ENCODE measurements at regions not wholly inside any gene's neighbourhood (a gene's known extent, or its start where the extent isn't known, plus 50 kb on each side); places are given as distances from the start of the nearest gene placed in this dataset.

- intact Hi-C loops (cut with micrococcal nuclease), result no loop called here
Observed at GRCh38 chr12:63250486-63250885, 99.5 kb upstream of the AVPR1A start.

- intact Hi-C loops (cut with micrococcal nuclease), result no loop called here
Observed at GRCh38 chr12:63238892-63239291, 87.9 kb upstream of the AVPR1A start.

GRCh38 chr12:63232896-63233295, 81.9 kb upstream of the AVPR1A start:
- intact Hi-C loops (cut with micrococcal nuclease), result no loop called here

GRCh38 chr12:63228853-63229252, 77.9 kb upstream of the AVPR1A start:
- intact Hi-C loops (cut with micrococcal nuclease), result no loop called here

- intact Hi-C loops (cut with micrococcal nuclease), result no loop called here
Observed at GRCh38 chr12:63226792-63227463, 75.9 kb upstream of the AVPR1A start.

- intact Hi-C loops (cut with micrococcal nuclease), result no loop called here
Observed at GRCh38 chr12:63224396-63224795, 73.4 kb upstream of the AVPR1A start.

- intact Hi-C loops (cut with micrococcal nuclease), result no loop called here
Observed at GRCh38 chr12:63223128-63223527, 72.1 kb upstream of the AVPR1A start.

- intact Hi-C loops (cut with micrococcal nuclease), result no loop called here
Observed at GRCh38 chr12:63222582-63222981, 71.6 kb upstream of the AVPR1A start.

- intact Hi-C loops (cut with micrococcal nuclease), result no loop called here
Observed at GRCh38 chr12:63220921-63221320, 69.9 kb upstream of the AVPR1A start.

GRCh38 chr12:63212316-63212715, 61.3 kb upstream of the AVPR1A start:
- intact Hi-C loops (cut with micrococcal nuclease), result no loop called here

- intact Hi-C loops (cut with micrococcal nuclease), result no loop called here
Observed at GRCh38 chr12:63208956-63209355, 58.0 kb upstream of the AVPR1A start.

- intact Hi-C loops (cut with micrococcal nuclease), result no loop called here
Observed at GRCh38 chr12:63206909-63207308, 55.9 kb upstream of the AVPR1A start.

GRCh38 chr12:63206494-63206893, 55.5 kb upstream of the AVPR1A start:
- intact Hi-C loops (cut with micrococcal nuclease), result no loop called here
